Thyroid gland (tissue), 4 donors: ENCODE measurements at regions not wholly inside any gene's neighbourhood (a gene's known extent, or its start where the extent isn't known, plus 50 kb on each side); places are given as distances from the start of the nearest gene placed in this dataset.

Experiments
- DNase-seq, 2 donors: peaks; one replicate each; pipeline ENCODE4 v3.0.0-alpha.2; 2019
- H3K27ac ChIP-seq, 3 donors: fragments of 200-600 bp; sonication (generic); 1 replicate in 2 of 3; 2 replicates in 1 of 3; pipeline ENCODE4 v1.5.1; 2016 to 2019; ENCODE audit warnings: mild to moderate bottlenecking in 1 of 3, moderate library complexity in 1 of 3
- H3K27me3 ChIP-seq: fragments of 200-600 bp; sonication (generic); one replicate; pipeline ENCODE4 v1.5.1; 2019
- H3K36me3 ChIP-seq, 2 donors: fragments of 200-600 bp; sonication (generic); one replicate each; pipeline ENCODE4 v1.5.1; 2016 to 2019
- H3K4me1 ChIP-seq, 2 donors: fragments of 200-600 bp; sonication (generic); one replicate each; pipeline ENCODE4 v1.5.1; 2017 to 2019
- H3K4me3 ChIP-seq, 3 donors: fragments of 200-600 bp; sonication (generic); replicated peaks in 1 of 3; 1 replicate in 2 of 3; 2 replicates in 1 of 3; pipeline ENCODE4 v1.5.1; 2016; ENCODE audit warnings: mild to moderate bottlenecking in 1 of 3
- H3K9me3 ChIP-seq: fragments of 200-600 bp; sonication (generic); one replicate; pipeline ENCODE4 v1.5.1; 2017
- CTCF ChIP-seq, 6 experiments: fragments of 200-600 bp in 3 of 6; fragments of 450-650 bp in 3 of 6; sonication (generic) in 3 of 6; IDR thresholded peaks; one replicate each; pipeline ENCODE4 v1.5.1; 2016 to 2019; ENCODE audit warnings: antibody characterized with exemption in 6 of 6, mild to moderate bottlenecking in 2 of 6, inconsistent platforms in 1 of 6, moderate library complexity in 1 of 6
- POLR2A ChIP-seq, 2 donors: fragments of 450-650 bp; IDR thresholded peaks; one replicate each; pipeline ENCODE4 v1.6.1; 2017; ENCODE audit warnings: antibody characterized with exemption in 2 of 2, mild to moderate bottlenecking in 2 of 2, moderate library complexity in 1 of 2
- WGBS, 2 donors: methylation state at CpG; one replicate each; pipeline ENCODE4 v1.1.5; 2017; 5-methylcytosine and 5-hydroxymethylcytosine counted together
- intact Hi-C: fragments of 100-400 bp; cut with DNase I; formaldehyde crosslinking; loops from one replicate; pipeline ENCODE4 v1.15.1; 2023

GRCh38 chr4:92091335-92091734, 212.4 kb upstream of the GRID2 start:
- Histone ChIP-seq H3K27ac (no peak overlapping the region), H3K9me3 (no peaks in the 10 kb centered on the region), H3K4me3 (no peak overlapping the region), H3K27me3 (no peaks in the 10 kb centered on the region), H3K4me1 (no peaks in the 10 kb centered on the region), H3K36me3 (no peaks in the 10 kb centered on the region)
- TF ChIP-seq POLR2A (IDR thresholded peaks at IDR 0.05) (no peak), CTCF (IDR thresholded peaks at IDR 0.05) (no peak)
- intact Hi-C loops = no loop called here
- no peak for DNase-seq
- 84 to 88% methylated on average over 6 of the region's 6 CpGs for WGBS, 2 donors

DNA sequence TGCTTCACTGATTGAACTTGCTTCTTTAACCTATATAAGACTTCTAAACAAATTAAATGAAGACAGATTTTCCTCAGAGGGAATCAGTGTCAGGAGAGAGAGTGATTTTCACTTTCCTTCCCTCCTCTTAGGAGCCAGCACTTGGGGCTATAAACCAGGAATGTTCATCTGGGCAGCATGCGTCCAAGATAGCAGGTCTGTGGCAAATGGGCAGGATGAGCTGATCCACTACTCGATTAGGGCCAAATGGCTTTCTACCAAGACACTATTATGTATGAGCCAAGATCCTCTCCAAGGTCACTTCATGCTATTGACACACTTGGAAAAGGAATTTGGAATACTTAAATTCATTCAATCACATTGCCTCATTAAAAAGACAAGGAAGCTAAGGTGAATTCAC, 203.9 kb upstream of the GRID2 start:
- H3K4me1 ChIP-seq = no peaks in the 10 kb centered on the region
- no peak for DNase-seq
- H3K36me3 ChIP-seq = no peaks in the 10 kb centered on the region
- H3K27me3 ChIP-seq = no peaks in the 10 kb centered on the region
- no peak overlapping the region for H3K27ac ChIP-seq
- H3K9me3 ChIP-seq = no peaks in the 10 kb centered on the region
- no peak for TF ChIP-seq CTCF (IDR thresholded peaks at IDR 0.05)
- TF ChIP-seq POLR2A (IDR thresholded peaks at IDR 0.05) = no peak
- intact Hi-C loops = no loop called here
- 40 to 59% methylated on average over 2 of the region's 2 CpGs for WGBS, 2 donors
- no peak overlapping the region for H3K4me3 ChIP-seq

DNA sequence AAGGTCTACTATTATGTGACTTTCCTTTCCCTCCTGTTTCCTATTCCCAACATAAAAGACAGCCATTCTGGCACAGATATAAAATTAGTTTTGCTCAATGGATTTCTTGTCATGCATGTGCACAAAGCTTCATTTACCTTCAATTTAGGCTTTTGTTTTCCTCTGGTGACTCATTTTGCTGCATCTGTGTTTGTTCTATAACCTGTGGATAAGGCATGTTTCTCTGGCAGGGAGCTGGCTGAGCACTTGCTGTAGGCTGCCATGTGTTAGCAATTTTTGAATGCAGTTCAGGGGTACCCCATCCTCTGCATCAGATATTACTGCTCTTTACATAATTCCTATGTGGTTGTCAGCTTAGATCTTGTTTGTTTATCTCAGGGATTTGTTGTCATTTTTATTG, 202.8 kb upstream of the GRID2 start:
- intact Hi-C loops = no loop called here
- no peaks in the 10 kb centered on the region for H3K27me3 ChIP-seq
- no peak overlapping the region for H3K4me3 ChIP-seq
- H3K9me3 ChIP-seq = no peaks in the 10 kb centered on the region
- H3K27ac ChIP-seq = no peak overlapping the region
- no peaks in the 10 kb centered on the region for H3K4me1 ChIP-seq
- H3K36me3 ChIP-seq = no peaks in the 10 kb centered on the region
- TF ChIP-seq POLR2A (IDR thresholded peaks at IDR 0.05) (no peak), CTCF (IDR thresholded peaks at IDR 0.05) (no peak)
- DNase-seq = no peak

GRCh38 chr4:92101737-92102172, 202.0 kb upstream of the GRID2 start:
- no peaks in the 10 kb centered on the region for H3K36me3 ChIP-seq
- TF ChIP-seq POLR2A (IDR thresholded peaks at IDR 0.05) = no peak
- no peak for TF ChIP-seq CTCF (IDR thresholded peaks at IDR 0.05)
- DNase-seq = no peak
- no peaks in the 10 kb centered on the region for H3K9me3 ChIP-seq
- no peak overlapping the region for H3K4me3 ChIP-seq
- H3K4me1 ChIP-seq = no peaks in the 10 kb centered on the region
- H3K27me3 ChIP-seq = no peaks in the 10 kb centered on the region
- no peak overlapping the region for H3K27ac ChIP-seq
- intact Hi-C loops = no loop called here

- DNase-seq = no peak
- TF ChIP-seq CTCF (IDR thresholded peaks at IDR 0.05) = no peak
- no peak for TF ChIP-seq POLR2A (IDR thresholded peaks at IDR 0.05)
- H3K27me3 ChIP-seq = no peaks in the 10 kb centered on the region
- WGBS, 2 donors = 72 to 86% methylated on average over 2 of the region's 2 CpGs
- H3K27ac ChIP-seq = no peak overlapping the region
- no peak overlapping the region for H3K4me3 ChIP-seq
- no peaks in the 10 kb centered on the region for H3K9me3 ChIP-seq
- intact Hi-C loops = no loop called here
- no peaks in the 10 kb centered on the region for H3K4me1 ChIP-seq
- no peaks in the 10 kb centered on the region for H3K36me3 ChIP-seq
Observed at GRCh38 chr4:92104506-92104905, 199.3 kb upstream of the GRID2 start.
